Chondrocyte (in vitro differentiated cells): ENCODE measurements at regions not wholly inside any gene's neighbourhood (a gene's known extent, or its start where the extent isn't known, plus 50 kb on each side); places are given as distances from the start of the nearest gene placed in this dataset.

ENCODE experiments used
- DNase-seq: peaks from one replicate; pipeline ENCODE4 v3.0.0; 2021; ENCODE audit warnings: mixed read lengths, low spot score
- H3K27ac Mint-ChIP-seq: one replicate; pipeline ENCODE4 v1.8.0; 2021; ENCODE audit warnings: mild to moderate bottlenecking, moderate library complexity, mixed read lengths; ENCODE audit not compliant: unreplicated experiment
- H3K27me3 Mint-ChIP-seq: 2 replicates; pipeline ENCODE4 v1.8.0; 2021; ENCODE audit warnings: low read depth, mixed read lengths
- H3K36me3 Mint-ChIP-seq: 2 replicates; pipeline ENCODE4 v1.8.0; 2021; ENCODE audit warnings: low read depth, mixed read lengths
- H3K4me1 Mint-ChIP-seq: 2 replicates; pipeline ENCODE4 v1.8.0; 2021; ENCODE audit warnings: low read depth, mild to moderate bottlenecking, mixed read lengths
- H3K4me3 Mint-ChIP-seq: one replicate; pipeline ENCODE4 v1.8.0; 2021; ENCODE audit warnings: mild to moderate bottlenecking, moderate library complexity, mixed read lengths; ENCODE audit not compliant: unreplicated experiment
- H3K9me3 Mint-ChIP-seq: 2 replicates; pipeline ENCODE4 v1.8.0; 2021; ENCODE audit warnings: low read depth, mixed read lengths
- TF ChIP-seq, protein P1 (sequence below): fragments of 200-600 bp; sonication (generic); IDR thresholded peaks from 2 replicates; pipeline ENCODE4 v1.5.0; 2021; ENCODE audit warnings: antibody characterized with exemption, mild to moderate bottlenecking, moderate library complexity

DNA sequence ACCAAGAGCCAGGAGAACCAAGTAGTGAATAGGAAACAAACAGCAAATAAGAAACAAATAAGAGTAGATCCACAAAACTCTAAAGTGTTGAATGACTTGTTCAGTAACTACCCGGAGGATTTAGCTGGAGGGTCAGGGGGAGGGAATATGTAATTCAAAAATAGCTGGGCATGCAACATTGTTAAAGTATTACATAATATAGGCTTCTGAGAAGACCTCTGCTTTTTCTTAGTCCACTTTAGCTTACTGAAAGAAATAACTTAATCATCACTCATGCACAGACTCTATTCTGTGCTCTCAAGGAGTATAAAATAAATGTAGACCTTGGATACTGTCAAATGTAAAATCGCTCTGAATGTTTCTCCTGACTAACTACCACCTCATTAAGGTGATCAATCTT lies 183.2 kb upstream of the POU5F2 start:
- H3K36me3 Mint-ChIP-seq = peaks cover 2% of the 10 kb centered on the region
- H3K4me1 Mint-ChIP-seq = peaks cover 33% of the 10 kb centered on the region
- no peaks in the 10 kb centered on the region for H3K27me3 Mint-ChIP-seq
- no peak overlapping the region for H3K4me3 Mint-ChIP-seq
- TF ChIP-seq, protein P1, sequence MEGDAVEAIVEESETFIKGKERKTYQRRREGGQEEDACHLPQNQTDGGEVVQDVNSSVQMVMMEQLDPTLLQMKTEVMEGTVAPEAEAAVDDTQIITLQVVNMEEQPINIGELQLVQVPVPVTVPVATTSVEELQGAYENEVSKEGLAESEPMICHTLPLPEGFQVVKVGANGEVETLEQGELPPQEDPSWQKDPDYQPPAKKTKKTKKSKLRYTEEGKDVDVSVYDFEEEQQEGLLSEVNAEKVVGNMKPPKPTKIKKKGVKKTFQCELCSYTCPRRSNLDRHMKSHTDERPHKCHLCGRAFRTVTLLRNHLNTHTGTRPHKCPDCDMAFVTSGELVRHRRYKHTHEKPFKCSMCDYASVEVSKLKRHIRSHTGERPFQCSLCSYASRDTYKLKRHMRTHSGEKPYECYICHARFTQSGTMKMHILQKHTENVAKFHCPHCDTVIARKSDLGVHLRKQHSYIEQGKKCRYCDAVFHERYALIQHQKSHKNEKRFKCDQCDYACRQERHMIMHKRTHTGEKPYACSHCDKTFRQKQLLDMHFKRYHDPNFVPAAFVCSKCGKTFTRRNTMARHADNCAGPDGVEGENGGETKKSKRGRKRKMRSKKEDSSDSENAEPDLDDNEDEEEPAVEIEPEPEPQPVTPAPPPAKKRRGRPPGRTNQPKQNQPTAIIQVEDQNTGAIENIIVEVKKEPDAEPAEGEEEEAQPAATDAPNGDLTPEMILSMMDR = no peak
- peak overlapping the region; percentile 33 for H3K27ac Mint-ChIP-seq
- DNase-seq = no peak
- H3K9me3 Mint-ChIP-seq = peaks cover 3% of the 10 kb centered on the region

DNA sequence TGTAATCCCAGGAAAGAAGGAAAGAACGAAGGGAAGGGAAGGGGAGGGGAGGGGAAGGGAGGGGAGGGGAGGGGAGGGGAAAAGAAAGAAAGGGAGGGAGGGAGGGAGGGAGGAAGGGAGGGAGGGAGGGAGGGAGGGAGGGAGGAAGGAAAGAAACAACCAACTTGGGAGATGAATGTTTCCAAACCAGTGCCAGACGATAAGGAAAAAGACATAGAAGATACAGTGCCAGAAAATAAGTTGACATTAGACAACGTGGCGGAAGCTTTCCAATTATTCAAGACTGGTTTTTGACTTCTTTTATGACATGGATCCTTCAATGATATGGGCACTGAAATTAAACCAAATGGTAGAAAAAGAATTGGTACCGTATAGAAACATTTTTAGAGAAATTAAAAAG lies 181.2 kb upstream of the POU5F2 start:
- H3K27me3 Mint-ChIP-seq = no peaks in the 10 kb centered on the region

DNA sequence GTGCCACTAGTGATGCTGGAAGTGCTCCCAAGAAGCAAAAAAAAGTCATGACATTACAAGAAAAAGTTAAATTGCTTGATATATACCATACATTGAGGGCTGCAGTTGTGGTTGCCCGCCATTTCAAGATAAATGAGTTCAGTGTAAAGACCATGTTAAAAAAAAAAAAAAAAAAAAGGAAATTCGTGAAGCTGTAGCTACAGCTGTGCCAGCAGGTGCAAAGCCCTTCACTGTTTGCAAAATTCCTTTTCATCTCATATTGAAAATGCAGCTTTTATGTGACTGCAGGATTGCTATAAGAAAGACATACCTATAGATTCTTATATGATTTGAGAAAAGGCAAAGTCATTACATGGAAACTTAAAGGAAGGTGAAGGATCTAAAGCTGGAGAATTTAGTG lies 179.6 kb upstream of the POU5F2 start:
- Mint-ChIP-seq H3K27ac (no peak overlapping the region), H3K9me3 (peaks cover 3% of the 10 kb centered on the region), H3K36me3 (peaks cover 2% of the 10 kb centered on the region), H3K4me1 (peaks cover 9% of the 10 kb centered on the region), H3K27me3 (no peaks in the 10 kb centered on the region), H3K4me3 (no peak overlapping the region)
- DNase-seq = no peak
- TF ChIP-seq, protein P1 = no peak

More for the DNA sequence above, 181.2 kb upstream of the POU5F2 start:
- Mint-ChIP-seq H3K27ac (no peak overlapping the region), H3K9me3 (peaks cover 3% of the 10 kb centered on the region), H3K4me3 (no peak overlapping the region), H3K36me3 (peaks cover 2% of the 10 kb centered on the region), H3K4me1 (peaks cover 21% of the 10 kb centered on the region)
- TF ChIP-seq, protein P1 = no peak
- DNase-seq = no peak

DNA sequence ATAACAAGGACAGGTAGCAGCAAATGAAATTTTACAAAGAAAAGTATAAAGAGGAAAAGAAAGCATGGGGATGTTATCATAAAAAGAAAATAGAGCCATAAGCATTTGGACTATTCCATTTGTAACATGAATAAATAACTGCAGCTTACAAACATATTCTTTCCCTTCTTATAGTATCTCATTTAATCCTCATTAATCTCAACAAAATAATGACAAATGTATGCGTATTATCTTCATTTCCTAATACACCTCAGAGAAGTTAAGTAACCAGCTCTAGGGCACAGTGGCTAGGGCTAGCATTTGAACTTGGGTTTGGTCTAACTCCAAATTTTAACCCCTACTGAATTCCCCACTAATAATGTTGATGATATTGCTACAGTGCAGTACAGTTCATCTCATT lies 175.5 kb upstream of the POU5F2 start:
- no peak overlapping the region for H3K27ac Mint-ChIP-seq
- no peaks in the 10 kb centered on the region for H3K4me1 Mint-ChIP-seq
- DNase-seq = no peak
- TF ChIP-seq, protein P1 = no peak
- H3K4me3 Mint-ChIP-seq = no peak overlapping the region
- H3K27me3 Mint-ChIP-seq = no peaks in the 10 kb centered on the region
- no peaks in the 10 kb centered on the region for H3K36me3 Mint-ChIP-seq
- H3K9me3 Mint-ChIP-seq = no peaks in the 10 kb centered on the region

DNA sequence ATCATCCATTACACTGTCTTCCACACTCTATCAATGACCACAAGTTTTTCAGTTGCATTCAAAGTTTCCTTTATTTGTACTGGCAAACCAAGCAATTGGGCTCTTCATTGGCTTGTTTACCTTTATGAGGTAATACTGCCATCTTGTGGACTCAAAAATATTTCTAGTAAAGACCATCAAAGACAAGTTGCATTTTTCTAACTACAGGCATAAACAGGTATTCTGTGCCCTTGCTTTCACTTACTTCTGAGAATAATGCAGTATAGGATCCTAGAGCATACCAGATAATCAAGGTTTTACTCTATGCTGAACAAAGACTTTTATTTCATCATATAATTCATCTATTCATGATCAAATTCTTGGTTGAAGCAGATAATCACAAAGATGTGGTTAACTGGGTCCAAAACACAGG lies 173.7 kb upstream of the POU5F2 start:
- Mint-ChIP-seq H3K36me3 (no peaks in the 10 kb centered on the region), H3K27ac (no peak overlapping the region), H3K4me3 (no peak overlapping the region), H3K9me3 (no peaks in the 10 kb centered on the region), H3K27me3 (no peaks in the 10 kb centered on the region), H3K4me1 (no peaks in the 10 kb centered on the region)
- DNase-seq = no peak
- TF ChIP-seq, protein P1 = peak; percentile 82
